Endothelial cell of umbilical vein (primary cell): ENCODE measurements at regions not wholly inside any gene's neighbourhood (a gene's known extent, or its start where the extent isn't known, plus 50 kb on each side); places are given as distances from the start of the nearest gene placed in this dataset.

Experiments
- BruUV-seq: library from RNA; stranded (reverse); fragments of 400-500 nt; replicated peaks from 2 replicates; lab custom pipeline; 2021; lab: Mats Ljungman, UMichigan
- CTCF ChIA-PET: fragments of 300-600, 350-600 bp; sonication (Branson Sonifier 250); formaldehyde crosslinking; loops from one replicate; lab custom pipeline; 2021; ENCODE audit warnings: antibody characterized with exemption, inconsistent platforms; lab: Charles Lee
- POLR2A ChIA-PET: fragments of 300-600, 350-600 bp; sonication (Branson Sonifier 250); formaldehyde crosslinking; loops from one replicate; lab custom pipeline; 2021; ENCODE audit warnings: antibody characterized with exemption, inconsistent platforms; lab: Charles Lee
- DNase-seq: peaks from one replicate; pipeline ENCODE4 v3.0.0-alpha.2; 2011; ENCODE audit warnings: low read depth, low spot score
- FAIRE-seq: peaks from 2 replicates; lab custom pipeline; 2011; peaks lifted over from hg19 to GRCh38; lab: Jason Lieb, UNC
- H2AFZ ChIP-seq: 2 replicates; pipeline ENCODE4 v1.6.0; 2012; ENCODE audit warnings: low read depth, low read length, control low read depth, inconsistent platforms
- H3K27ac ChIP-seq: 2 replicates; pipeline ENCODE4 v1.5.1; 2011; ENCODE audit warnings: low read depth, mild to moderate bottlenecking, control low read depth, low read length, moderate library complexity; ENCODE audit not compliant: insufficient read depth
- H3K27me3 ChIP-seq, 2 experiments: 2 replicates each; pipeline versions ENCODE4 v1.6.0 to v1.6.1; 2011; ENCODE audit warnings: low read length in 2 of 2, mixed read lengths in 1 of 2; ENCODE audit not compliant: control insufficient read depth in 2 of 2, insufficient read depth in 2 of 2
- H3K36me3 ChIP-seq, 2 experiments: 2 replicates in 1 of 2; 3 replicates in 1 of 2; pipeline ENCODE4 v1.5.1; 2011; ENCODE audit warnings: low read length in 2 of 2, mild to moderate bottlenecking in 1 of 2, moderate library complexity in 1 of 2; ENCODE audit not compliant: control insufficient read depth in 2 of 2, insufficient read depth in 2 of 2; ENCODE audit errors: extremely low read depth in 1 of 2
- H3K4me1 ChIP-seq: 3 replicates; pipeline ENCODE4 v1.5.1; 2011; ENCODE audit warnings: mild to moderate bottlenecking, low read length; ENCODE audit not compliant: control insufficient read depth, insufficient read depth; ENCODE audit errors: extremely low read depth
- H3K4me2 ChIP-seq: 2 replicates; pipeline ENCODE4 v1.6.1; 2011; ENCODE audit warnings: low read length, control low read depth, mixed read lengths; ENCODE audit not compliant: insufficient read depth
- H3K4me3 ChIP-seq, 3 experiments: fragments of 200-600 bp in 1 of 3; sonication (generic), shearing (Covaris generic) in 1 of 3; replicated peaks in 1 of 3; 2 replicates each; pipeline ENCODE4 v1.5.1; 2011 to 2016; ENCODE audit warnings: control low read depth in 3 of 3, low read length in 3 of 3, mild to moderate bottlenecking in 2 of 3, inconsistent platforms in 1 of 3, low read depth in 1 of 3, moderate library complexity in 1 of 3; ENCODE audit not compliant: insufficient read depth in 1 of 3
- H3K79me2 ChIP-seq: 2 replicates; pipeline ENCODE4 v1.6.0; 2012; ENCODE audit warnings: low read length, inconsistent platforms; ENCODE audit not compliant: control insufficient read depth, insufficient read depth
- H3K9ac ChIP-seq: replicated peaks from 2 replicates; pipeline ENCODE3; 2011; ENCODE audit warnings: low read length, control low read depth; ENCODE audit not compliant: insufficient read depth; ENCODE audit errors: extremely low read depth
- H3K9me1 ChIP-seq: replicated peaks from 3 replicates; pipeline ENCODE4 v1.6.0; 2011; ENCODE audit warnings: mild to moderate bottlenecking, low read length; ENCODE audit not compliant: control insufficient read depth, insufficient read depth; ENCODE audit errors: extremely low read depth
- H3K9me3 ChIP-seq: replicated peaks from 2 replicates; pipeline ENCODE4 v1.5.1; 2012; ENCODE audit warnings: low read length, inconsistent platforms; ENCODE audit not compliant: control insufficient read depth, insufficient read depth
- H4K20me1 ChIP-seq: replicated peaks from 2 replicates; pipeline ENCODE3; 2011; ENCODE audit warnings: mild to moderate bottlenecking, low read length; ENCODE audit not compliant: control insufficient read depth, insufficient read depth; ENCODE audit errors: extremely low read depth
- FOS ChIP-seq: IDR thresholded peaks from 2 replicates; pipeline ENCODE4 v1.6.1; 2011; ENCODE audit warnings: mild to moderate bottlenecking, low read length, moderate library complexity, borderline replicate concordance; ENCODE audit not compliant: insufficient read depth
- GATA2 ChIP-seq: IDR thresholded peaks from 2 replicates; pipeline ENCODE4 v1.7.0; 2011; ENCODE audit warnings: low read depth, mild to moderate bottlenecking, moderate library complexity, mixed read lengths, low read length; ENCODE audit not compliant: insufficient read length, insufficient read depth
- JUN ChIP-seq: IDR thresholded peaks from 2 replicates; pipeline ENCODE4 v1.6.1; 2011; ENCODE audit warnings: borderline replicate concordance, low read depth; ENCODE audit not compliant: insufficient read length, insufficient read depth
- POLR2AphosphoS5 ChIP-seq: IDR thresholded peaks from 2 replicates; pipeline ENCODE4 v1.6.1; 2012; ENCODE audit warnings: low read depth, mild to moderate bottlenecking, control low read depth, low read length, moderate library complexity; ENCODE audit not compliant: insufficient read depth
- dilution Hi-C: fragments of 300-500 bp; cut with MboI; formaldehyde crosslinking; loops from one replicate; pipeline ENCODE4 v1.15.0; 2019; ENCODE audit warnings: low sequenced_read_pairs; ENCODE audit not compliant: extremely low pct_ligation_motif_present
- intact Hi-C: fragments of 100-400 bp; cut with micrococcal nuclease; formaldehyde crosslinking; loops from one replicate; pipeline ENCODE4 v1.10.0; 2022
- TF ChIP-seq, protein P1 (sequence below): IDR thresholded peaks from 2 replicates; pipeline ENCODE4 v1.6.1; 2011; ENCODE audit not compliant: insufficient read depth, insufficient read length
- TF ChIP-seq, protein P2 (sequence below), 2 donors: IDR thresholded peaks; 1 replicate in 1 of 2; 2 replicates in 1 of 2; pipeline ENCODE4 v1.5.1; 2011; ENCODE audit warnings: low read length in 2 of 2, mild to moderate bottlenecking in 2 of 2, moderate library complexity in 2 of 2, control low read depth in 1 of 2, inconsistent platforms in 1 of 2, low read depth in 1 of 2; ENCODE audit not compliant: insufficient read depth in 1 of 2; ENCODE audit errors: extremely low read depth in 1 of 2

DNA sequence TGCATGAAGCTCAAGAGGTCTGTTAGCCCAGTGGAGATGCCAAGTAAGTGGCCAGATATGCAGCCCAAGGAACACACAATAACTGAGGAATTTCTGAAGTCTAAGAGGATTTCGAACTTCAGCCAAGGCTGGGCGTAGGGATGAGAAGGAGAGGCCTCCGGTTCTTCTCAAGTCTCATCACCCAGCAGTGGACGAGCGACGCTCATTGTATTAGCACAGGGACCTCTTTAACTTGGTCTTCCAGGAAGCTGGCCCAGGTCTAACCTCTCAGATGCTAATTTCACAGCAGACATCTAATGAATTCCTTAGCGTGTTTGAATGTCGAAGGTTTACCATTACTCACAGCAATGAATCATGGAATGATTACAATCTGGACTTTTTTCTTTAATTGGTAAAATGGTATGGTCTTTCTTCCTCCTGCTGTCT lies 85.0 kb downstream of the HES1 start:
- Histone ChIP-seq H3K4me3 (no peak overlapping the region), H4K20me1 (no peaks in the 10 kb centered on the region), H3K4me2 (no peak overlapping the region), H3K9ac (no peak overlapping the region), H3K9me1 (no peaks in the 10 kb centered on the region), H3K36me3 (no peaks in the 10 kb centered on the region), H3K4me1 (no peaks in the 10 kb centered on the region), H3K27ac (no peak overlapping the region), H3K9me3 (no peaks in the 10 kb centered on the region), H2AFZ (no peak overlapping the region), H3K79me2 (no peaks in the 10 kb centered on the region), H3K27me3 (peaks cover 7 to 8% of the 10 kb centered on the region in 2 experiments)
- FAIRE-seq (no peak), DNase-seq (no peak)
- dilution Hi-C loops (no loop called here), intact Hi-C loops (no loop called here)
- ChIA-PET POLR2A (no interaction called here), CTCF (no interaction called here)
- no TSS peak for BruUV-seq
- peak; percentile 23 for TF ChIP-seq FOS
- TF ChIP-seq GATA2: peak; percentile 55
- TF ChIP-seq JUN: no peak

DNA sequence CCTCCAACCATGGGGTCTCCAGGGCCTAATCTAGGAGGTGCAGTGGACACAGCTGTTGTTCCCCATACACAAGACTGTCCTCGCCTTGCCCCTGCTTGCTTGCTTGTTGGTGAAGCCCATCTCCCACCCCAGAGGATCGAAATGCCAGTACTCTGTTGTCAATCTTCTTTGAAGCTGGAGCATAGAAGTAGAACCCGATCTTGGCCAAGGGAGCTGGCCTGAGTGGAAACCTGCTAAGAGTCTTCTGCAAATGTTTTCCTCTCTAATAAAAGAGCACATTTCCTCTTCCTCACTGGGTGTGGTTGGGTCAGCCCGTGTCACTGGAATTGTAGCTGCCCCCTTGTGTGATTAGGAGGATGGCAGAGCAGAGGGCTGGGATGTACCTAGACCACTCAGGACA lies 85.4 kb downstream of the HES1 start:
- H3K27ac ChIP-seq: no peak overlapping the region
- no peak overlapping the region for H3K4me3 ChIP-seq
- dilution Hi-C loops (no loop called here), intact Hi-C loops (no loop called here)
- no peaks in the 10 kb centered on the region for H4K20me1 ChIP-seq
- no peak for FAIRE-seq
- no peaks in the 10 kb centered on the region for H3K9me3 ChIP-seq
- no peak overlapping the region for H2AFZ ChIP-seq
- no peaks in the 10 kb centered on the region for H3K4me1 ChIP-seq
- peaks cover 10 to 13% of the 10 kb centered on the region in 2 experiments for H3K27me3 ChIP-seq
- no peaks in the 10 kb centered on the region for H3K36me3 ChIP-seq
- ChIA-PET POLR2A (no interaction called here), CTCF (no interaction called here)
- TF ChIP-seq POLR2AphosphoS5: no peak
- TF ChIP-seq, protein P1, sequence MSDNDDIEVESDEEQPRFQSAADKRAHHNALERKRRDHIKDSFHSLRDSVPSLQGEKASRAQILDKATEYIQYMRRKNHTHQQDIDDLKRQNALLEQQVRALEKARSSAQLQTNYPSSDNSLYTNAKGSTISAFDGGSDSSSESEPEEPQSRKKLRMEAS: no peak
- TF ChIP-seq, protein P2, sequence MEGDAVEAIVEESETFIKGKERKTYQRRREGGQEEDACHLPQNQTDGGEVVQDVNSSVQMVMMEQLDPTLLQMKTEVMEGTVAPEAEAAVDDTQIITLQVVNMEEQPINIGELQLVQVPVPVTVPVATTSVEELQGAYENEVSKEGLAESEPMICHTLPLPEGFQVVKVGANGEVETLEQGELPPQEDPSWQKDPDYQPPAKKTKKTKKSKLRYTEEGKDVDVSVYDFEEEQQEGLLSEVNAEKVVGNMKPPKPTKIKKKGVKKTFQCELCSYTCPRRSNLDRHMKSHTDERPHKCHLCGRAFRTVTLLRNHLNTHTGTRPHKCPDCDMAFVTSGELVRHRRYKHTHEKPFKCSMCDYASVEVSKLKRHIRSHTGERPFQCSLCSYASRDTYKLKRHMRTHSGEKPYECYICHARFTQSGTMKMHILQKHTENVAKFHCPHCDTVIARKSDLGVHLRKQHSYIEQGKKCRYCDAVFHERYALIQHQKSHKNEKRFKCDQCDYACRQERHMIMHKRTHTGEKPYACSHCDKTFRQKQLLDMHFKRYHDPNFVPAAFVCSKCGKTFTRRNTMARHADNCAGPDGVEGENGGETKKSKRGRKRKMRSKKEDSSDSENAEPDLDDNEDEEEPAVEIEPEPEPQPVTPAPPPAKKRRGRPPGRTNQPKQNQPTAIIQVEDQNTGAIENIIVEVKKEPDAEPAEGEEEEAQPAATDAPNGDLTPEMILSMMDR (IDR thresholded peaks at IDR 0.05; ENCODE audit: extremely low read depth in 1 of 2, insufficient read depth in 1 of 2, low read depth in 1 of 2, low read length in 2 of 2): no peak
- TF ChIP-seq JUN: no peak
- no peak overlapping the region for H3K9ac ChIP-seq
- H3K79me2 ChIP-seq: no peaks in the 10 kb centered on the region
- no peak overlapping the region for H3K4me2 ChIP-seq
- H3K9me1 ChIP-seq: no peaks in the 10 kb centered on the region
- no peak for DNase-seq
- BruUV-seq: no TSS peak
